Choroid plexus epithelial cell (primary cell): ENCODE measurements at regions not wholly inside any gene's neighbourhood (a gene's known extent, or its start where the extent isn't known, plus 50 kb on each side); places are given as distances from the start of the nearest gene placed in this dataset.

Experiments
- DNase-seq: peaks from one replicate; pipeline ENCODE4 v3.0.0-alpha.2; 2010; ENCODE audit warnings: low read depth
- H3K4me3 ChIP-seq: 2 replicates; pipeline ENCODE4 v1.5.1; 2011; ENCODE audit warnings: low read depth, mild to moderate bottlenecking, control low read depth, low read length, moderate library complexity
- TF ChIP-seq, protein P1 (sequence below): conservative IDR thresholded peaks from 2 replicates; pipeline ENCODE4 v1.5.1; 2011; ENCODE audit warnings: low read depth, mild to moderate bottlenecking, control low read depth, inconsistent platforms, low read length, moderate library complexity

DNA sequence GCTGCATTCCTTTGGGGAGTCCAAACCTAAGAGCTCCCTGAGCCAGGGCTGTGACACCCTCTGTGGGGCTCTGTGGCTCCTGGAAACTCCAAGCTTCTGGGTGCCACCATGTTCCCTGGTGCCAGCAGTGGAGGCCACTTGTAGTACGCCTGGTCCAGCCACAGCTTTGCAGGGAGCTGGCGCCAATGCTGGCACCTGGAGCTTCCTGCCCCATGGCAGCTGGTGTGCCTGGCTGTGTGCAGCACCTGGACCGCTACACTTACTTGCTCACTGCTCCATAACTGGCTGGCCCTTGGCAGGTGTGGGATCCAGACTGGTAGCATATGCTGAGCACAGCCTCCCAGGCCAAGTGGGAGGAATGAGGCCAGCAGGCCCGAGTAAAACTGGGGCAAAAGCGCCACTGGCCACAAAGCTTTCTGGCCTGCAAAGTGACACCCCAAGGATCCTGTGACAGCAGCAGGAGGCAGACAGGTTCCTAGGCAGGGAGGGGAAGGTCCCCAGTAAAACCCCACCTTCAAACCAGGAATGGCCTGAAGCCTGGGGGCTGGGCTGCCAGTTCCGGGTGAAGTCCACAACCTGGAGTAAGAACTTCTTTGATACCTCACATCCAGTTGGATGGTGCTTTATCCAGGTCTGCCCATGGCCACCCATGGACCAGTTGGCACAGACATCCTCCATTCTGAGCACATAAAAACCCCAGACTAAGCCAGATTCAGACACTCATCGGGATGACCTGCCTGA is 461.0 kb downstream of the TBC1D32 start:
- no peak for DNase-seq
- TF ChIP-seq, protein P1, sequence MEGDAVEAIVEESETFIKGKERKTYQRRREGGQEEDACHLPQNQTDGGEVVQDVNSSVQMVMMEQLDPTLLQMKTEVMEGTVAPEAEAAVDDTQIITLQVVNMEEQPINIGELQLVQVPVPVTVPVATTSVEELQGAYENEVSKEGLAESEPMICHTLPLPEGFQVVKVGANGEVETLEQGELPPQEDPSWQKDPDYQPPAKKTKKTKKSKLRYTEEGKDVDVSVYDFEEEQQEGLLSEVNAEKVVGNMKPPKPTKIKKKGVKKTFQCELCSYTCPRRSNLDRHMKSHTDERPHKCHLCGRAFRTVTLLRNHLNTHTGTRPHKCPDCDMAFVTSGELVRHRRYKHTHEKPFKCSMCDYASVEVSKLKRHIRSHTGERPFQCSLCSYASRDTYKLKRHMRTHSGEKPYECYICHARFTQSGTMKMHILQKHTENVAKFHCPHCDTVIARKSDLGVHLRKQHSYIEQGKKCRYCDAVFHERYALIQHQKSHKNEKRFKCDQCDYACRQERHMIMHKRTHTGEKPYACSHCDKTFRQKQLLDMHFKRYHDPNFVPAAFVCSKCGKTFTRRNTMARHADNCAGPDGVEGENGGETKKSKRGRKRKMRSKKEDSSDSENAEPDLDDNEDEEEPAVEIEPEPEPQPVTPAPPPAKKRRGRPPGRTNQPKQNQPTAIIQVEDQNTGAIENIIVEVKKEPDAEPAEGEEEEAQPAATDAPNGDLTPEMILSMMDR: no peak
- no peak overlapping the region for H3K4me3 ChIP-seq

DNA sequence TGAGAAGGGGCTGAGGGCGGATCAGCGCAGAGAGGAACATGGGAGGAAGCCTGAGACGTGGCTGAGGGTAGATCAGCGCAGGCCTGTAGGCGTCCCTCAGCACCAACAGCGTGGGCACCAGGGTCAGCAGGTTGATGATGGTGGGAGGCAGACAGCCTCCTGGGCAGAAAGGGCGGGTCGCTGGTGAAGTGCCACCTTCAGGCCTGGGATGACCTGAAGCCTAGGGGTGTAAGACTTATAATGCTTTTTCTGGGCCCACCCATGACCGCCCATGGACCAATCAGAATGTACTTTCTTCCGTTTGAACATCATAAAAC is 462.1 kb downstream of the TBC1D32 start:
- no peak overlapping the region for H3K4me3 ChIP-seq
- TF ChIP-seq, protein P1: no peak
- no peak for DNase-seq

GRCh38 chr6:120871416-120872261 is 462.6 kb downstream of the TBC1D32 start:
- no peak overlapping the region for H3K4me3 ChIP-seq
- no peak for DNase-seq
- TF ChIP-seq, protein P1: no peak

GRCh38 chr6:120869397-120869796 is 464.9 kb downstream of the TBC1D32 start:
- no peak overlapping the region for H3K4me3 ChIP-seq
- TF ChIP-seq, protein P1: no peak
- DNase-seq: peak; percentile 1

- TF ChIP-seq, protein P1: no peak
- H3K4me3 ChIP-seq: no peak overlapping the region
- DNase-seq: no peak
Measured at GRCh38 chr6:120857422-120857821, 476.9 kb downstream of the TBC1D32 start.

DNA sequence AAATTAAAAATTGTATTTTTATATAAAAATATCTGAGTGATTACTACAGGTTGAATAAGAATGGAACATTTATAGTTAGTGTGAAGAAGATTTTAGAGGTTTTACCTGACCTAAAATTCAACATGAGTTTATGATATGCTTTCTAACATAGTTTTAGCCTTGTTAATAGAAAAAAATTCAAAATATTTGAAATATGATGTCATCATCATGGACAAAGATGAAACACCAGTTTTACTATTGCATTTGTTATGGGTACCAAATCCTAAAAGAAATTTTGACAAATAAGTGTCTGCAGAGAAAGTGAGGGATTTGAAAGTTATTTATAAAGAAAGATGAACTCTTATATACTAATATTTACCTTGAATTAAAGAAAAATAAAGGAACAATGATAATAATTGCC is 479.7 kb downstream of the TBC1D32 start:
- TF ChIP-seq, protein P1: no peak
- DNase-seq: no peak
- H3K4me3 ChIP-seq: no peak overlapping the region
